Breast epithelium (tissue), 4 donors: ENCODE measurements at regions not wholly inside any gene's neighbourhood (a gene's known extent, or its start where the extent isn't known, plus 50 kb on each side); places are given as distances from the start of the nearest gene placed in this dataset.

Experiments used
- DNase-seq, 2 donors: peaks; one replicate each; pipeline ENCODE4 v3.0.0-alpha.2; 2019; ENCODE audit warnings: low spot score in 2 of 2
- H3K27ac ChIP-seq, 2 donors: fragments of 200-600 bp; sonication (generic) in 1 of 2; one replicate each; pipeline ENCODE4 v1.5.1; 2016 to 2019; ENCODE audit warnings: mild to moderate bottlenecking in 1 of 2
- H3K27me3 ChIP-seq, 2 donors: fragments of 200-600 bp; sonication (generic) in 1 of 2; one replicate each; pipeline versions ENCODE4 v1.5.1 to v1.6.0; 2017 to 2019; ENCODE audit warnings: control low read depth in 1 of 2, mild to moderate bottlenecking in 1 of 2
- H3K36me3 ChIP-seq: fragments of 200-600 bp; one replicate; pipeline ENCODE4 v1.5.1; 2019
- H3K4me1 ChIP-seq, 2 donors: fragments of 200-600 bp; sonication (generic); one replicate each; pipeline ENCODE4 v1.5.1; 2016 to 2019; ENCODE audit warnings: control low read depth in 1 of 2
- H3K4me3 ChIP-seq, 3 donors: fragments of 200-600 bp; sonication (generic); 1 replicate in 2 of 3; 2 replicates in 1 of 3; pipeline ENCODE4 v1.5.1; 2016 to 2019; ENCODE audit warnings: mild to moderate bottlenecking in 3 of 3, moderate library complexity in 2 of 3
- H3K9me3 ChIP-seq, 2 donors: fragments of 200-600 bp; sonication (generic) in 1 of 2; one replicate each; pipeline ENCODE4 v1.5.1; 2016 to 2019; ENCODE audit warnings: control low read depth in 1 of 2
- CTCF ChIP-seq, 3 donors: fragments of 450-650 bp; IDR thresholded peaks; one replicate each; pipeline ENCODE4 v1.5.1; 2016 to 2017; ENCODE audit warnings: antibody characterized with exemption in 3 of 3, mild to moderate bottlenecking in 3 of 3, moderate library complexity in 3 of 3
- POLR2A ChIP-seq: fragments of 450-650 bp; IDR thresholded peaks from one replicate; pipeline ENCODE4 v1.6.1; 2016; ENCODE audit warnings: antibody characterized with exemption, mild to moderate bottlenecking, moderate library complexity
- POLR2AphosphoS5 ChIP-seq, 3 donors: sonication (generic); formaldehyde crosslinking; IDR thresholded peaks; one replicate each; pipeline ENCODE4 v1.6.1; 2017; ENCODE audit warnings: antibody characterized with exemption in 3 of 3
- intact Hi-C: fragments of 100-400 bp; cut with DNase I; formaldehyde crosslinking; loops from one replicate; pipeline ENCODE4 v1.15.1; 2023; ENCODE audit warnings: low total_unique reads

- no peaks in the 10 kb centered on the region for H3K9me3 ChIP-seq
- TF ChIP-seq CTCF (IDR thresholded peaks at IDR 0.05) (no peak), POLR2AphosphoS5 (IDR thresholded peaks at IDR 0.05) (no peak), POLR2A (no peak)
- H3K4me1 ChIP-seq, result no peaks in the 10 kb centered on the region
- no peaks in the 10 kb centered on the region for H3K36me3 ChIP-seq
- intact Hi-C loops, result no loop called here
- no peak for DNase-seq
- no peak overlapping the region for H3K4me3 ChIP-seq
- no peaks in the 10 kb centered on the region for H3K27me3 ChIP-seq
- peak overlapping the region in 1 of 2 donors; percentile 21 for H3K27ac ChIP-seq
These were observed 81.9 kb downstream of the BMP4 start for GRCh38 chr14:53874704-53875103.

GRCh38 chr14:53872681-53873089 is 83.9 kb downstream of the BMP4 start:
- TF ChIP-seq POLR2A (no peak), POLR2AphosphoS5 (IDR thresholded peaks at IDR 0.05) (no peak), CTCF (IDR thresholded peaks at IDR 0.05) (no peak)
- DNase-seq, result no peak
- Histone ChIP-seq H3K4me3 (no peak overlapping the region), H3K27me3 (no peaks in the 10 kb centered on the region), H3K4me1 (no peaks in the 10 kb centered on the region), H3K36me3 (no peaks in the 10 kb centered on the region), H3K27ac (no peak overlapping the region), H3K9me3 (no peaks in the 10 kb centered on the region)
- intact Hi-C loops, result no loop called here

- Histone ChIP-seq H3K4me3 (no peak overlapping the region), H3K27ac (no peak overlapping the region), H3K4me1 (no peaks in the 10 kb centered on the region), H3K27me3 (no peaks in the 10 kb centered on the region), H3K36me3 (no peaks in the 10 kb centered on the region), H3K9me3 (no peaks in the 10 kb centered on the region)
- TF ChIP-seq POLR2A, result no peak
- TF ChIP-seq CTCF (IDR thresholded peaks at IDR 0.05), result no peak
- TF ChIP-seq POLR2AphosphoS5 (IDR thresholded peaks at IDR 0.05), result no peak
- intact Hi-C loops, result no loop called here
- no peak for DNase-seq
These were observed 84.7 kb downstream of the BMP4 start for GRCh38 chr14:53871951-53872350.

- Histone ChIP-seq H3K9me3 (no peaks in the 10 kb centered on the region), H3K4me1 (no peaks in the 10 kb centered on the region), H3K36me3 (no peaks in the 10 kb centered on the region), H3K27ac (no peak overlapping the region), H3K27me3 (no peaks in the 10 kb centered on the region), H3K4me3 (no peak overlapping the region)
- intact Hi-C loops, result no loop called here
- no peak for TF ChIP-seq POLR2A
- TF ChIP-seq CTCF (IDR thresholded peaks at IDR 0.05), result no peak
- TF ChIP-seq POLR2AphosphoS5 (IDR thresholded peaks at IDR 0.05), result no peak
- no peak for DNase-seq
These were observed 85.6 kb downstream of the BMP4 start for GRCh38 chr14:53871011-53871410.

- Histone ChIP-seq H3K27me3 (no peaks in the 10 kb centered on the region), H3K36me3 (no peaks in the 10 kb centered on the region), H3K4me3 (no peak overlapping the region), H3K9me3 (no peaks in the 10 kb centered on the region), H3K27ac (no peak overlapping the region), H3K4me1 (no peaks in the 10 kb centered on the region)
- intact Hi-C loops, result no loop called here
- TF ChIP-seq CTCF (IDR thresholded peaks at IDR 0.05) (no peak), POLR2AphosphoS5 (IDR thresholded peaks at IDR 0.05) (no peak), POLR2A (no peak)
- no peak for DNase-seq
These were observed 90.9 kb downstream of the BMP4 start for GRCh38 chr14:53865711-53866110.
